Chondrocyte (in vitro differentiated cells): ENCODE measurements at regions not wholly inside any gene's neighbourhood (a gene's known extent, or its start where the extent isn't known, plus 50 kb on each side); places are given as distances from the start of the nearest gene placed in this dataset.

Experiments used
- DNase-seq: peaks from one replicate; pipeline ENCODE4 v3.0.0; 2021; ENCODE audit warnings: mixed read lengths, low spot score
- H3K27ac Mint-ChIP-seq: one replicate; pipeline ENCODE4 v1.8.0; 2021; ENCODE audit warnings: mild to moderate bottlenecking, moderate library complexity, mixed read lengths; ENCODE audit not compliant: unreplicated experiment
- H3K27me3 Mint-ChIP-seq: 2 replicates; pipeline ENCODE4 v1.8.0; 2021; ENCODE audit warnings: low read depth, mixed read lengths
- H3K36me3 Mint-ChIP-seq: 2 replicates; pipeline ENCODE4 v1.8.0; 2021; ENCODE audit warnings: low read depth, mixed read lengths
- H3K4me1 Mint-ChIP-seq: 2 replicates; pipeline ENCODE4 v1.8.0; 2021; ENCODE audit warnings: low read depth, mild to moderate bottlenecking, mixed read lengths
- H3K4me3 Mint-ChIP-seq: one replicate; pipeline ENCODE4 v1.8.0; 2021; ENCODE audit warnings: mild to moderate bottlenecking, moderate library complexity, mixed read lengths; ENCODE audit not compliant: unreplicated experiment
- H3K9me3 Mint-ChIP-seq: 2 replicates; pipeline ENCODE4 v1.8.0; 2021; ENCODE audit warnings: low read depth, mixed read lengths
- CTCF ChIP-seq: fragments of 200-600 bp; sonication (generic); IDR thresholded peaks from 2 replicates; pipeline ENCODE4 v1.5.0; 2021; ENCODE audit warnings: antibody characterized with exemption, mild to moderate bottlenecking, moderate library complexity

- H3K27me3 Mint-ChIP-seq: no peaks in the 10 kb centered on the region
- peaks cover 9% of the 10 kb centered on the region for H3K4me1 Mint-ChIP-seq
- H3K4me3 Mint-ChIP-seq: no peak overlapping the region
- no peak overlapping the region for H3K27ac Mint-ChIP-seq
- H3K9me3 Mint-ChIP-seq: peaks cover 2% of the 10 kb centered on the region
- no peaks in the 10 kb centered on the region for H3K36me3 Mint-ChIP-seq
- no peak for TF ChIP-seq CTCF
- no peak for DNase-seq
Observed at GRCh38 chr13:28601581-28601980, 57.3 kb upstream of the POMP start.

- DNase-seq: no peak
- Mint-ChIP-seq H3K36me3 (no peaks in the 10 kb centered on the region), H3K27me3 (no peaks in the 10 kb centered on the region), H3K4me1 (peaks cover 5% of the 10 kb centered on the region), H3K9me3 (peaks cover 2% of the 10 kb centered on the region), H3K4me3 (no peak overlapping the region), H3K27ac (no peak overlapping the region)
- TF ChIP-seq CTCF: no peak
Observed at GRCh38 chr13:28597641-28598040, 61.3 kb upstream of the POMP start.

DNA sequence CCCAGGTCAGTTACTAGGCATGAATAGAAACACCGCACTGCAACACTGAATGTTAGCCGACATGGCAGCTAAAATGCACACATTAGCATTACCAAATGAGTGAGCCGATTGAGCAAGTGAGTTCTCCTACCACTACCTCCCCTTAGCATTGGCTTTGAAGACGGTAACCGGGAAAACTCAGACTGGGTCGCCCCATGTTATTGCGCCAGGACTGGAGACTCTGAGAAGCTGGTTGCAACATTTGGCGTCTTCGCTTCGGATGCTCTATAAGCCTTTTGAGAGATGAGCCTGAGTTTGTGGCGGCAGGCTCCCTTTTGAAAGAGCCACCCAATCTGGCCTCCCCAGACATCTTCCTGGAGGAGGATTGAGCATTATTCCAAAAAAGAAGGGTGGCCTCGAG is 68.5 kb upstream of the POMP start:
- Mint-ChIP-seq H3K4me3 (no peak overlapping the region), H3K4me1 (peaks cover 2% of the 10 kb centered on the region), H3K27ac (no peak overlapping the region), H3K36me3 (no peaks in the 10 kb centered on the region), H3K9me3 (no peaks in the 10 kb centered on the region), H3K27me3 (no peaks in the 10 kb centered on the region)
- DNase-seq: no peak
- no peak for TF ChIP-seq CTCF

- H3K4me1 Mint-ChIP-seq: peaks cover 19% of the 10 kb centered on the region
- no peaks in the 10 kb centered on the region for H3K36me3 Mint-ChIP-seq
- TF ChIP-seq CTCF: no peak
- H3K27me3 Mint-ChIP-seq: no peaks in the 10 kb centered on the region
- no peaks in the 10 kb centered on the region for H3K9me3 Mint-ChIP-seq
- no peak for DNase-seq
- H3K27ac Mint-ChIP-seq: no peak overlapping the region
- no peak overlapping the region for H3K4me3 Mint-ChIP-seq
Observed at GRCh38 chr13:28588296-28588695, 70.6 kb upstream of the POMP start.

GRCh38 chr13:28587174-28587540 is 71.8 kb upstream of the POMP start:
- Mint-ChIP-seq H3K36me3 (no peaks in the 10 kb centered on the region), H3K4me1 (peaks cover 23% of the 10 kb centered on the region), H3K27me3 (no peaks in the 10 kb centered on the region), H3K9me3 (no peaks in the 10 kb centered on the region), H3K4me3 (no peak overlapping the region), H3K27ac (no peak overlapping the region)
- no peak for TF ChIP-seq CTCF
- DNase-seq: no peak
